B cell (primary cell): ENCODE measurements at regions not wholly inside any gene's neighbourhood (a gene's known extent, or its start where the extent isn't known, plus 50 kb on each side); places are given as distances from the start of the nearest gene placed in this dataset.

Experiments used
- ATAC-seq: fragments of 200-7000 bp; cut with Tn5 transposase; one replicate; pipeline ENCODE4 v1.10.0; 2021; ENCODE audit warnings: low read depth, mild to moderate bottlenecking, moderate number of reproducible peaks, moderate library complexity
- CTCF ChIA-PET: fragments of 350-600 bp; sonication (Branson Sonifier 250); formaldehyde crosslinking; loops from one replicate; lab custom pipeline; 2021; ENCODE audit warnings: antibody characterized with exemption, inconsistent platforms; lab: Charles Lee
- POLR2A ChIA-PET: fragments of 350-600 bp; sonication (Branson Sonifier 250); formaldehyde crosslinking; loops from one replicate; lab custom pipeline; 2021; ENCODE audit warnings: antibody characterized with exemption; lab: Charles Lee
- DNase-seq: peaks from one replicate; pipeline ENCODE4 v3.0.0; 2013
- H2AFZ ChIP-seq: 2 replicates; pipeline ENCODE4 v1.6.1; 2012; ENCODE audit warnings: mild to moderate bottlenecking, low read depth, low read length; ENCODE audit not compliant: insufficient read depth, poor library complexity, severe bottlenecking
- H3K27ac ChIP-seq, 2 donors: 1 replicate in 1 of 2; 2 replicates in 1 of 2; pipeline ENCODE4 v1.5.1; 2012 to 2013; ENCODE audit warnings: low read length in 2 of 2, mild to moderate bottlenecking in 2 of 2, moderate library complexity in 1 of 2
- H3K27me3 ChIP-seq, 4 experiments: fragments of 200-600 bp in 1 of 4; sonication (generic) in 1 of 4; replicated peaks in 1 of 4; 1 replicate in 2 of 4; 2 replicates in 2 of 4; pipeline versions ENCODE4 v1.6.1 to v1.7.0; 2013 to 2016; ENCODE audit warnings: low read length in 3 of 4, mild to moderate bottlenecking in 2 of 4, mixed read lengths in 1 of 4, moderate library complexity in 1 of 4; ENCODE audit not compliant: insufficient read depth in 4 of 4, control insufficient read depth in 3 of 4; ENCODE audit errors: control extremely low read depth in 1 of 4
- H3K36me3 ChIP-seq, 2 experiments: replicated peaks in 1 of 2; 1 replicate in 1 of 2; 2 replicates in 1 of 2; pipeline versions ENCODE4 v1.6.1 to v1.7.1; 2013; ENCODE audit warnings: low read length in 1 of 2; ENCODE audit not compliant: insufficient read depth in 2 of 2, control insufficient read depth in 1 of 2; ENCODE audit errors: control extremely low read depth in 1 of 2, extremely low read depth in 1 of 2
- H3K4me1 ChIP-seq, 2 donors: fragments of 200-600 bp in 1 of 2; sonication (generic) in 1 of 2; 1 replicate in 1 of 2; 2 replicates in 1 of 2; pipeline versions ENCODE4 v1.5.1 to v1.6.1; 2013 to 2017; ENCODE audit warnings: low read length in 2 of 2; ENCODE audit not compliant: control insufficient read depth in 2 of 2, insufficient read depth in 2 of 2
- H3K4me2 ChIP-seq: replicated peaks from 2 replicates; pipeline ENCODE3; 2012; ENCODE audit warnings: mild to moderate bottlenecking, low read depth, low read length; ENCODE audit not compliant: poor library complexity, severe bottlenecking
- H3K4me3 ChIP-seq, 5 experiments: fragments of 200-600 bp in 1 of 5; sonication (generic) in 1 of 5; 1 replicate in 3 of 5; 2 replicates in 2 of 5; pipeline versions ENCODE4 v1.5.1 to v1.7.0; 2011 to 2016; ENCODE audit warnings: low read length in 4 of 5, mild to moderate bottlenecking in 4 of 5, low read depth in 2 of 5, control low read depth in 1 of 5, moderate library complexity in 1 of 5; ENCODE audit not compliant: insufficient read depth in 1 of 5; ENCODE audit errors: control extremely low read depth in 1 of 5, extremely low read depth in 1 of 5
- H3K79me2 ChIP-seq: fragments of 200-600 bp; sonication (generic); one replicate; pipeline ENCODE4 v1.6.0; 2016; ENCODE audit warnings: low read length; ENCODE audit not compliant: control insufficient read depth, insufficient read depth
- H3K9ac ChIP-seq: fragments of 200-600 bp; sonication (generic); 2 replicates; pipeline ENCODE4 v1.6.1; 2017; ENCODE audit warnings: mild to moderate bottlenecking, low read length, moderate library complexity
- H3K9me3 ChIP-seq, 3 donors: one replicate each; pipeline versions ENCODE4 v1.6.1 to v1.7.1; 2013; ENCODE audit warnings: low read length in 2 of 3; ENCODE audit not compliant: control insufficient read depth in 2 of 3, insufficient read depth in 1 of 3; ENCODE audit errors: control extremely low read depth in 1 of 3
- H4K20me1 ChIP-seq: 2 replicates; pipeline ENCODE4 v1.6.0; 2012; ENCODE audit warnings: mild to moderate bottlenecking, low read length; ENCODE audit not compliant: insufficient read depth, control insufficient read depth, poor library complexity, severe bottlenecking
- H3K27ac Mint-ChIP-seq: one replicate; pipeline ENCODE4 v1.8.0; 2021; ENCODE audit warnings: mixed read lengths
- H3K27me3 Mint-ChIP-seq: one replicate; pipeline ENCODE4 v1.8.0; 2021; ENCODE audit warnings: mixed read lengths
- H3K4me1 Mint-ChIP-seq: one replicate; pipeline ENCODE4 v1.8.0; 2021; ENCODE audit warnings: mixed read lengths
- H3K4me3 Mint-ChIP-seq: one replicate; pipeline ENCODE4 v1.8.0; 2021; ENCODE audit warnings: mixed read lengths
- H3K9me3 Mint-ChIP-seq: one replicate; pipeline ENCODE4 v1.8.0; 2022; ENCODE audit warnings: mixed read lengths; ENCODE audit not compliant: insufficient read depth
- CTCF ChIP-seq: fragments of 200-600 bp; IDR thresholded peaks from one replicate; pipeline ENCODE4 v1.8.0; 2022; ENCODE audit warnings: antibody characterized with exemption, mild to moderate bottlenecking
- EZH2 ChIP-seq: IDR thresholded peaks from 2 replicates; pipeline ENCODE4 v1.6.1; 2012; ENCODE audit warnings: borderline replicate concordance, low read depth, mild to moderate bottlenecking, moderate library complexity, low read length; ENCODE audit not compliant: insufficient read depth, poor library complexity, severe bottlenecking
- WGBS: methylation state at CpG from one replicate; pipeline ENCODE4 v1.1.5; 2013; ENCODE audit warnings: missing lambda C conversion rate; ENCODE audit not compliant: insufficient coverage; 5-methylcytosine and 5-hydroxymethylcytosine counted together
- intact Hi-C: fragments of 100-400 bp; cut with micrococcal nuclease; formaldehyde crosslinking; loops from one replicate; pipeline ENCODE4 v1.10.0; 2022

DNA sequence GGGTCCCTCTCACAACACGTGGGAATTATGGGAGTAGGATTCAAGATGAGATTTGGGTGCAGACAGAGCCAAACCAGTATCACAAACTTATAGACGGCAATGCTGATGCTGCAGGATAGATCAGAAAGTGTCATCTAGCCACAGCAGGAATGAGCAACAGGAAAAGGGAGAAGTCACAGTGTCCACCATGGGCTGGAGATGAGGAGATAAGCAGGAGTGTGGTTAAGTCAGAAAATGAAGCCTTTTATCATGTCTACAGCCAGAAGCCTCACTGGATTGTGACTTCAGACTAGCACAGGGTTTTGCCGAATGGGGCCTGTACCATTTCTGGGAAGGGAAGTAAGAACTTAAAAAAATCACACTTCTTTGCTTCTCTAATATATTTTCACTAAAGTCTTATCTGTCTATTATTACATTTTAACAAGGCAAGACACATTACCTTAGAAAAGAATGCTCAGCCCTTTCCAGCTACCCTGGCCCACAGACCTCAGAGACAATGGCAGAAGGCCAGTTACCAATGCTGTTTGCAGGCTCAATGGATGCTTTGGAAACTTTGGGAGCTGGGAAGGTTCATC is 490.2 kb upstream of the SALL1 start:
- H3K9me3 ChIP-seq = peaks cover 0 to 4% (median 0%) of the 10 kb centered on the region in 3 donors
- ChIA-PET POLR2A (no interaction called here), CTCF (no interaction called here)
- no peaks in the 10 kb centered on the region for H3K27me3 Mint-ChIP-seq
- WGBS = no CpG with 5 or more reads among the region's 3 CpGs
- H3K4me3 ChIP-seq = no peak overlapping the region
- peaks cover 5% of the 10 kb centered on the region for H3K9me3 Mint-ChIP-seq
- H3K4me3 Mint-ChIP-seq = no peak overlapping the region
- DNase-seq = no peak
- no peaks in the 10 kb centered on the region for H3K27me3 ChIP-seq
- no peaks in the 10 kb centered on the region for H3K79me2 ChIP-seq
- intact Hi-C loops = no loop called here
- no peak for TF ChIP-seq CTCF
- no peak for TF ChIP-seq EZH2
- no peak overlapping the region for H3K9ac ChIP-seq
- no peaks in the 10 kb centered on the region for H3K4me1 ChIP-seq
- ATAC-seq = no peak
- H3K4me2 ChIP-seq = no peak overlapping the region
- H3K27ac ChIP-seq = no peak overlapping the region
- H3K36me3 ChIP-seq = no peaks in the 10 kb centered on the region
- no peak overlapping the region for H2AFZ ChIP-seq
- H3K4me1 Mint-ChIP-seq = no peaks in the 10 kb centered on the region
- H3K27ac Mint-ChIP-seq = no peak overlapping the region
- H4K20me1 ChIP-seq = no peaks in the 10 kb centered on the region

DNA sequence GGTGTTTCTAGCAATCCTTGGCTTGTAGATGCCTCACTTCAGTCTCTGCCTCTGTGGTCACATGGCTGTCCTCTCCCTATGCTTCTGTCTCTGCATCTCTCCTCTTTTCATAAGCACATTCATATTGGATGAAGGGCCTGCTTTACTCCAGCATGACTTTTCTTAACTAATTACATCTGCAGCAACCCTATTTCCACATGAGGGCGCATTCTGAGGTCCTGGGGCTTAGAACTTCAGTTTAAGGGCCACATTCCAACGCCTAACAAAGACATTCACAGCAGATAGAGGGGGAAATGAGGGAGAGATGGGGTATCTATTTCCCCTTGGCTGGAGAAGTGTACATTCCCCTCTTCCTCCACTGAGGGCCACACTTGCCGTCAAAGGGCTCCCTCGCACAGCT is 489.1 kb upstream of the SALL1 start:
- Histone ChIP-seq H3K27me3 (no peaks in the 10 kb centered on the region), H3K27ac (no peak overlapping the region), H4K20me1 (no peaks in the 10 kb centered on the region), H3K9ac (no peak overlapping the region), H3K36me3 (no peaks in the 10 kb centered on the region), H3K79me2 (no peaks in the 10 kb centered on the region), H3K4me3 (no peak overlapping the region), H3K4me1 (no peaks in the 10 kb centered on the region), H3K9me3 (peaks cover 0 to 8% (median 0%) of the 10 kb centered on the region in 3 donors), H2AFZ (no peak overlapping the region), H3K4me2 (no peak overlapping the region)
- H3K27me3 Mint-ChIP-seq = no peaks in the 10 kb centered on the region
- H3K9me3 Mint-ChIP-seq = peaks cover 5% of the 10 kb centered on the region
- TF ChIP-seq EZH2 (no peak), CTCF (no peak)
- H3K4me1 Mint-ChIP-seq = no peaks in the 10 kb centered on the region
- 100% methylated on average over 2 of the region's 4 CpGs for WGBS
- intact Hi-C loops = no loop called here
- POLR2A ChIA-PET = no interaction called here
- ATAC-seq = no peak
- DNase-seq = no peak
- CTCF ChIA-PET = no interaction called here
- no peak overlapping the region for H3K27ac Mint-ChIP-seq
- no peak overlapping the region for H3K4me3 Mint-ChIP-seq
